ENCODE measurements at regions not wholly inside any gene's neighbourhood (a gene's known extent, or its start where the extent isn't known, plus 50 kb on each side); places are given as distances from the start of the nearest gene placed in this dataset.

DNA sequence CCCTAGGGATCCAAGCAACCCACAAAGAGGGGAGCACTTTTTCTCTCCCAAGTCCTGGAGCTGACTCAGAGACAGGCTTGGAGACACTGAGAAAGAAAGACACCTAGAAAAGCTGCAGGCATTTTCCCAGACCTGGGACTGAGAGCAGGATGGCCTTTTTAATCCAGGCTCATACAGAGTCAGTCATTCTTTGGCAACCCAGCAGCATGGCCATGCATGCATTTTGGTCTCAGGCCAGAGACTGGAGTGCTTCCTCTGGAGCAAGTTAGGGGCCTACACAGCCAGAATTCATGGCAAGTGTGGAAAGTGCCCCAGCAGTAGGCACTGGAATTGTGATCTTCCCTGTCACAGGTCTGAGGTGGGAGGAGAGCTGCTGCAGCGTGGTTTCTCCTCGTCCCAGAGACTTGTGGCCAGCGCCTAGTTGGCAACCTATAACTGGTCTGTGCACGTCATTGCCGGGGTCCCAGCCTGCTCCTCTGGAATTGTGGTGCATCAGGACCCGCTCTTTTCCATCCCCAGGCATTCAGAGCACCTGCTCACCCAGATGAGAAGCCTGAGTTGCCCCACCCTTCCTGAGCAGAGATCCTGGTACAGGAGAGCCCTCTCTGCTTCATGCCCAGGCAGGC is 231.9 kb upstream of the RAB6C start:
- DNase-seq (ENCODE audit: low read depth), result no peak

DNA sequence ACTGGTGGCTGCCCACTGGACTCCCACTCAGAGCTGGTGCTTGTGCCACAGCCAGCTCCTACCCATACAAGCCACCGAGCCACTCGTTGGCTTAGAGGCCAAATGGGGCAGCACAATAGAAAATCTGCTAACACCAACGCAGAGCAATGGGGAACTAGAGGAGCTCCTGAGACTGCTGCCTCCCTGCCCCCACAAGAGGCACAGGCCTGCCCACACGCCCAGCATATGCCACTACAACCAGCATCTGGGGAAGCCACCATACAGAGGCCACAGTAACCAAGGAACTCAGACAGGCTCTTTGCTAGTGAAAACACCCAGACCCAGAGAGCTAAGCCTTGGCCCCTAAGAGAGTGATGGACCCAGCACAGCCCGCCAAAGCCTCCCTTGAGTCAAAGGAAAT is 231.2 kb upstream of the RAB6C start:
- no peak for DNase-seq (ENCODE audit: low read depth)

DNA sequence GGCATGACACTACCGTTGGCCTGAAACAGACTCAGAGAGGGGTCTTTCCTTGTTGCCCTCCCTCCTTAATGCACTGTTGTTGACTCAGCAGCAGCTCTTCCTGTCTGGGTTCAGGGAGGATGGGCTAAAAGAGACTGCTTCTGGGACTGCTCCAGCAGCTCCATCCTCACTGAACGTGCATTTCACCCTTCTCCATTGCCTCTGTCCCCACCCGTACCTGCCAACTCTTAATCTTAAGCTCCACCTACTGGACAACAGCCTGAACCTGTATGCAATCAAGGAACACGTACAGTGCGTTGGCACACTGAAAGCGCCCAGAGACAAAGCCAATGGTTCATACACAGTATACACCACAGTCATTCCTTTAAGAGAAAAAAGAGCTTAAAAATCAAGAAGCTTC is 230.8 kb upstream of the RAB6C start:
- no peak for DNase-seq (ENCODE audit: low read depth)

DNA sequence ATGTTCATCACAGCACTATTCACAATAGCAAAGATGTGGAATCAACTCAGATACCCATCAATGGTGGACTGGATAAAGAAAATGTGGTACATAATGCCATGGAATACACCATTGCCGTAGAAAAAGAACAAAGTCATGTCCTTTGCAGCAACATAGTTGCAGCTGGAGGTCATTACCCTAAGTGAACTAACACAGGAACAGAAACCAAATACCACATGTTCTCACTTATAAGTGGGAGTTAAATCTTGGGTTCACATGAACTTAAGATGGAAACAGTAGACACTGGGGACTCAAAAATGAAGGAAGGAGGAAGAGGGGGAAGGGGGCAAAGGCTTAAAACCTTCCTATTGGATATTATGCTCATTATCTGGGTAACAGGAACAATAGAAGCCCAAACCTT is 228.1 kb upstream of the RAB6C start:
- DNase-seq (ENCODE audit: low read depth), result no peak

DNA sequence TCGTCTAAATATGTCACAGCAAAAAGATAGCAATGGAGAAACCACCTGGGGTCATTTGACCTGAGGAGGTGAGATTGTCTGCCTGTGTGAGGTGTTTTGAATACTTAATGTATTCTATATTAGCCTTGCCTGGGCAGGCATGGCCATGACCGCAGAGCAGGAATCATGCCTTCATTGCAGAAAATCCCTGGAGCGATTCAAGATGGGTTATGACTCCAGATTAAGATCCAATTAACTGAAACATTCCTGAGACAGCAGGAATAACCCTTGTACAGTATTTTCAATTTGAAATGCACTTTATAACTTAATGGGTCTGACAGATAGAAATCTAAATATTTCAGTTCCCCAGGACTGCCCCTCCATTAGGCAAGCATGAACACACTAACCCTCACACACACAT is 227.3 kb upstream of the RAB6C start:
- DNase-seq (ENCODE audit: low read depth), result no peak

DNA sequence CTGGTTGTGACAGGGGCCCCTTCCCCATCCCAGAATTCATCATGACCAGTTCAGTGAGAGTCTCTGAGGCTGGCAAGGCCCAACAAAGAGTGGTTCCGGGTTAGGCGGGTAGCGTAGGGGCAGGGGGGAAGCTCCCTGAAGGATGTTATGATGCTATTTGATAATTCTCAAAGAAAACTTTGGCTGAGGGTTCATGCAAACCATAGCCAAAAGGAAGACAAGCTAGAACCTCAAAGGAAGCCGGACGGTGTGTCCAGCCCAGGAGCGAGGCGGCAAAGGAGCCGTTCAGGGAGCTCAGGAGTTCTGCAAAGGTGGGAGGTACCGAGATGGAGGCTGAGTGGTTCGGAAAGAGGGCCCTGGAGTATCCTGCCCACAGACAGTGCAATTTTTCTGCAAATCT is 226.8 kb upstream of the RAB6C start:
- DNase-seq (ENCODE audit: low read depth), result no peak

DNA sequence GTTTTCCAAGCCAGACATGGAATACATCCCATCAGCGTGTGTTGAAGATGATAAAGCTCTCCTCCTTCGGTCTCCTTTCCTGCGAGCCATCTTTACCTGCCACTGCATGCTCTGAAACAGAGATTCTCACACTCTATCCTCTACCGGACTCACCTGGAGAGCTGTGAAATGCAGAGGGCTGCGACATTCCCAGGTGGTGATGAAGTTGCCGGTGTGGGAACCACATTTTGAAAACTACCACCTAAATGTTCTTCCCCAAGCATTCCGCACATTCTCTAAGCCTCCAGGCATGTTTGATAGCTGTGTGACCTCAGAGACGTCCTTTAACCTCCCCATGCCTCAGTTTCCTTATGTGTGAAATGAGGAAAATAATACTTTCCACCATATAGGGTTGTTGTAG is 226.2 kb upstream of the RAB6C start:
- DNase-seq (ENCODE audit: low read depth), result no peak

DNA sequence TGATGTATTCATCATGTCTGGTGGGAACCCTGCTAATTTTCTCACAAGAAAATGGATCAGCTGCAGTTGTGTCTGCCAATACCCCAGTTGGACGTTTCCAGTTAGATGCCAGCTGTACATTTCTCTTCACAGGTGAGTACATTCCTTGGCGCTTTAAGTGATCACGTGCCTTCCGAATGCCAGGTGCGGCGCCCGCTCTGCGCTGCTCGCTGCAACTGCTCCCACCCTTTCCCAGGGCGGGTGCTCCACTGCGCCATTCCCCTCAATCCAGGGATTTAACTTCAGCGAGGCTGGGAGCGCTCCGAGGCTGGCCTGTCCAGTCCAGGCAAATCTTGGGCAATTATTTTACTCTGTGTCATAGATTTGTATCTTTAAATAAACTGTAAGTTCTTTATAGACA is 225.0 kb upstream of the RAB6C start:
- DNase-seq (ENCODE audit: low read depth), result no peak

DNA sequence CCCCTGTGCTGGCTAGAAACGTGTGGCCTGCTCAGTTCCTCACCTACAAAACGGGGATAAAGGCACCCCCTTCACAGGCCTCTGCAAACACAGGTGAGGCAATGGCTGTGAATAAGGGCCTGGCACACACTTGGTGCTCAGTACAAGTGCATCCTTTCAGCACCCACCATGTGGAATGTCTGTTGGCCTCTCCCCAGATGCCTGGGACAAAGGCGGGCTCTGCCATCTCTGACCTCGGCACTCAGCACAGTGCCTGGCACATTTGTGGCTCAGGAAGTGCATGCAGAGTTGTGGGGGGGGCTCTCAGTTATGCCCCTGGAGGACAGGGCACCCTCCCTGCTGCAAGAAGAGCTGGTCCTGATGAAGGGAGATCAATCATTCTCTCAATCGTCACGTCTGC is 224.6 kb upstream of the RAB6C start:
- no peak for DNase-seq (ENCODE audit: low read depth)

DNA sequence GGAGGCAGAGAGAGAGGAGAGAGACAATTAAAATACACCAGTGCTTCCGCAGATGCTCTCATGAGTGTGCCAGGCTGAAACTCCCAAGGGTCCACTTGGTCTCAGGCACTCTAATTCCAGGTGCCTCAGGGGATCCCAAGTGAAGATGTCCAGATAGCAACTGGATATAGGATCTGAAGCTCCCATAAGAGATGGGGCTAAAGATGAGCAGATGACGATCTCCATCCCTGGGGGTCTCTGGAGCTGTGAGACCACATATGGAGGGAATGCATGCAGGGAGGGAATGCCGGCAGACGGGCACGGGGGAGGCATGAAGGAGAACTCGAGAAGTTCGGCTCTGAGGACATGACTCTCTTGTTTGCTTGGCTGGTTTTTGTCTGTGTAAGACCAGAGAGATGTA is 223.7 kb upstream of the RAB6C start:
- no peak for DNase-seq (ENCODE audit: low read depth)

DNA sequence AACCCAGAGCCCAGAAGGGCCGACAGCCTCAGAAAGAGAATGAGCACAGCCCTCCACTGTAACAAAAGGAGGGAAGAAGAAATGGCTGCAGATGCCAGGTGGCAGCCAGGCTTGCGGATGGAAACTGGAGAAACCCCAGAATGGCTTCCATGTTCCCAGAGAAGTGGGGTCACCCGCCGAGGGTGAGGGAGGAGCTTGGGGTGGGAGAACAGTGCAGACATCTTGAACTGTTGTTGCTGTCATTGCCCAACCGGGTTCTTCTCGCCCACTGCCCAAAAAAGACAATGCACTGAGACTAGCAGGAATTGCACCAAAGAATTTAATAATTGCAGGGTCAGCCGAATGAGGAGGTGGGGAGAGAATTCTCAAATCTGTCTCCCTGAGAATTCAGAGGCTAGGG is 223.2 kb upstream of the RAB6C start:
- no peak for DNase-seq (ENCODE audit: low read depth)

DNA sequence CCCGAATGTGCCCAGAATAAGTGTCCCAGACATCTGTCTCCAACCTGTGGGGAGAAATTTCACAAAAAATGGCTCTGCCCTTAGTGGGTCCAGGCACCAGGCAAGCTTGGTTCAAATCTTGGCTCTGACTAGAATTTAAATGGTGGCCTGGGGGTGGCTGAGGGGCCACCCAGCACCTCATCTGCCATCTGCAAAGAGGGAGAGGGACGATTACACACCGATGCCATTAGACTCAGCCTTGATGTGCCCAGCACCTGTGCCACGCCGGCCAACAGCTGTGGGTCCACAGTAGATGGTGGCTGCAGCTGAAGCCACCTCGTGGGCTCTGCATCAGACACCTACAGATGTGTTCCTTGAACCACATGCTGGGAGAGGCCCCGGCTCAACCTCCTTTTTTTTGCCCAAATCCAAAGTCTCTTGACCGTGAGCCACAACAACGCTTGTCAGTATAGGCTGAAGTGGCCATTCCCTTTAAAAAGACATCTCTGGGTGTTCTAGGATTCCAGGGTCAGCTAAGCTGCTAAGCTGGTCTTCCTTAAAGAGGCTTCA is 222.0 kb upstream of the RAB6C start:
- DNase-seq (ENCODE audit: low read depth), result no peak

DNA sequence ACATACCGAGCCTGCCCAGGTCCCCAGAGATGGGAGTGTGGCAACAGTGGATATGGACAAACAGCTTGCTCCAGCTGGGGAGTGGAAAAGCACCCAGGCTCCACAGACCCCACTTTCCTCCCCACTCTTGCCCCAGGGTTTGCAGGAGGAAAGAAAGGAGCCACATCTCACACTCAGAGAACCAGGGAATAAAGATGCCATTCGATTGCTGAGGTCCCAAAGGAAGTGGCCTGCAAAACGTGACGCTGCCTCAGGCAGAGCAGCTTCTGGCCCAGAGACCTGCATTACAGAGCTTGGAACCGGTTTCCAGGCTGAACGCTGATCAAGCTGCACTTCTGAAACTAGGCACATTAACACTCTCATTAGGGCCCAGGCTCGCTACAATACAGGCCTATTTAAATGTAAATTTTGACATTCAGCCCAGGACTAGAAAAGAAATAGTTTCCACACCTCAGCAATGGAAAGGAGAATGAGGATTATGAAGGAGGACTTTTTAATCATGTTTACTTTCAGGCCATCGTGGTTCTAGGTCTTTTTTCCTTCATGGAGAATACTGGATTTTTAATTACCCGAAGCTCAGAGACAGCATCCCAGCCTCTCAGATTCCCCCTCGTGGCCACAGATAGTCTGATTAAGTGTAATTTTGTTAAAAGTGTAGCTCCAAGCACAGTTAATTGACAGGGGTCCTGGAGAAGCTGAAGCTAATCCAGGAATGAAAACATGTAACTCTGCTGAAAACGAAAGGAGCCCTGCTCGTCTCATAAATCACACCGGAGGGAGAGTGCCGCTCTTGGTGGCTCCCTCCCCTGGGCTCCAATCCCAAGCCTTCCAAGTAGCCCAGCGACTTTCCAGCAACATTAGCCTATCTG is 221.3 kb upstream of the RAB6C start:
- DNase-seq (ENCODE audit: low read depth), result no peak

DNA sequence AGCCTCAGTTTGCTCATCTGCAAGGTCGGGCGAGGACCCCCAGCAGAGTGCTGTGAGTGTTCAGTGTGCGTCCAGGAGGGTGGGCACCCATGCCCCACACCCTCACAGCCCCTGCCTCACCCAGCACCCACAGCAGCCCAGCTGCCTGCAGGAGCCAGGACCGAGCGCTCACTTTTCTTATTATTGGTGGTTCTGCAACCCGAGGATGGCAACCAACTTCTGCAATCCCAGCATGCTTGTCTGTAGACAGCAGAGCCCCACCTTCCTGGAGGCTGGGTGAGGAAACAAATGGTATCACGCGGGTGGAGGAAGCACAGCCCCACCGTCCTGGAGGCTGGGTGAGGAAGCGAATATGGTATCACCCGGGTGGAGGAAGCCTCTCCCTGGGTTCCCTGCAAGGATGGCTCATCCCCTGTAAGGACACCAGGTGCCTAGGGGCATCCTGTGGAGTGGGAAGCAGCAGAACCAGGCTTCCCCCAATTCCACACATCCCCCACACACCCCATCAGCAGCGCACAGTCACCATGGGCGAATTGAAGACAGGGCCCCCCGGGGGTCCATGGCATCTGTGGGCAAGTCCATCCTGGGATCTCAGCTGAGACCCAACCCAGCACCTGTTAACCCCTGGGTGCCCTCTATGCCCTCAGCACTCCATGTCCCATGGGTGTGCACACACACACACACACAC is 220.5 kb upstream of the RAB6C start:
- DNase-seq (ENCODE audit: low read depth), result no peak

DNA sequence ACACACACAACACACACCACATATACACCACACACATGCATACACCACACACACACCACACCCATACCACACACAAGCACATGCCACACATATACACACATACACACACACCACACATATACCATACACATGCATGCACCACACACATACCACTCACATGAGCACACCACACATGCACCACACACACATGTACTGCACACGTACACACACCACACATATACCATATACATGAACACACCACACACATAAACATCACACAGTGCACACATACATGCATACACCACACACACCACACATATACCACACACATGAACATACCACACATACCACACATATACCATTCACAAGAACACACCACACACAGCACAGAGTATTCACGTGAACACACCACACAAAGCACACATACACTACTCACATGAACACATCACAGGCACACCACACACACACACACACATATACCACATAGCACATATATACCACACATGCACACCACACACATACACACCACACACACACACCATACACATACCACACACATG is 219.9 kb upstream of the RAB6C start:
- DNase-seq (ENCODE audit: low read depth), result no peak

DNA sequence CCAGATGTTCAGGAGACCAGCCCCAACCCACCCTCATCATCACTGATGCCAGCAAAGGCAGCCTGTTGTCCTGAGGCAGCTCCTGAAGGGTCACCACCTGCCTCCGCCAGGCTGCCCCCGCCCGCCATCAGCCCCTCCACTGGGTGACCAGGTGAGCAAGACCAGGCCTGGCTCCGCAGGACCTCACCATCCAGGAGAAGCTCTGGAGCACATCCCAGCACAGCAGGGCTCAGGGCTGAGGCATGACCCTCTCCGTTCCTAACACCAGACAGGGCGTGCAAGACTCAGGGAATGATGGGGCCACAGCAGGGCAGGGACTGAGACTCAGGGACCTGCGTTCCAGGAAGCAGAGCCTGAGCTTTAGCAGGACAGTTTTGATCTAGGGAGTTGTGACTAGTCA is 218.8 kb upstream of the RAB6C start:
- no peak for DNase-seq (ENCODE audit: low read depth)

DNA sequence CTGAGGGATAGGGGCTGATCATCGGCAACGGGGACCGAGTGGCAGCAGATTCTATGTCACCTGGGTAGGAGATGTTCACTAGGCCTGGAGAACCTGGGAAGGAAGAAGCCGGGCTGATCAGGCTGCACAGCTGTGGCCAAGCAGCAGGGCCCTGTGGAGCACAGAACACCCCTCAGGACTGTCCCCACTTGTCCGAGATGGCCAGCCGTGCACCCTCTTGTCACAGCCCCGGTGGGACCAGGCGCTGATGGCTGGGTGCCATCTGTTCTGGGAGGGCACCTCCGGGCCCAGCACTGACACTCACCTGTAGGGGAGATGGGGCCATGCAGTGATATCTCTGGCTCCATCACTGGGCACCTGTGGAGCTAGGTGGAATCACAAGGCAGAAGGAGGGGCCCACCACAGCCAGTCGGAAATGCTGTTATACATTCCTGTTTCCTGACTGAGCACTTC is 217.9 kb upstream of the RAB6C start:
- no peak for DNase-seq (ENCODE audit: low read depth)

DNA sequence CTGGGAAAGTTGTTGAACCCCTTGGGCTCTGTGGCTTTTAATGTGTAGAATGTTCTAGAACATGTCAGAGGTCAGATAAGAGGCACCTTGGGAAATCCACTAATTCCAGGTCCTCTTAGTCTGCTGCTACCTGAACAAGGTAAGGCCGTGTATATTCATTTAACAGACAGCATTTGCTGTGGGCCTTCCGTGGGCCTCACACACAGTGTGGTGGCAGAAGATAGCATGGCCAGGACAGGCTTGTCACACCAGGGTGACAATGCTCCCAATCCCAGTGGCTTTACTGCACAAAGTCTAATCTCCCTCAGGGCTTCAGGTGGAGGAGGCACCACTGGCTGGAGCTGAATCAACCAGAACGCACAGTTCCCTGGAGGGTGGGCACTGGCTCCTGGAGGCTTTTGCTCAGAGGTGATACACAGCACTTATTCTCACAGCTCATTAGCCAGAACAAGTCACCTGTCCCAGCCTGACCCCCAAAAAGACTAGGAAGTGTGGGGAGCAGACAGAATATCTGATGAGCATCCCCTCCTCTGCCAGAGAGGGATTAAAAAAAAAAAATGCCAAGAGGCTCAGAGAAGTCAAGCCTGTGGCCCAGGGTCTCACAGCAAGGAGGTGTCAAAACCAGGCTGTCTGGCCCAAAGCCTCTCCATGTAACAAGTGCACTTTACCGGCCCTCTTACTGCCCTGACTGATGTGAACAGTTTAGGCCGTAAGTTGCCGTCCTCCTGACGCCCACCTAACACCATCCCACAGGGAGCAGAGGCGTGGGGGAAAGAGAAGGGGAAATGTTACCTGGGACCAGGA is 216.9 kb upstream of the RAB6C start:
- no peak for DNase-seq (ENCODE audit: low read depth)

DNA sequence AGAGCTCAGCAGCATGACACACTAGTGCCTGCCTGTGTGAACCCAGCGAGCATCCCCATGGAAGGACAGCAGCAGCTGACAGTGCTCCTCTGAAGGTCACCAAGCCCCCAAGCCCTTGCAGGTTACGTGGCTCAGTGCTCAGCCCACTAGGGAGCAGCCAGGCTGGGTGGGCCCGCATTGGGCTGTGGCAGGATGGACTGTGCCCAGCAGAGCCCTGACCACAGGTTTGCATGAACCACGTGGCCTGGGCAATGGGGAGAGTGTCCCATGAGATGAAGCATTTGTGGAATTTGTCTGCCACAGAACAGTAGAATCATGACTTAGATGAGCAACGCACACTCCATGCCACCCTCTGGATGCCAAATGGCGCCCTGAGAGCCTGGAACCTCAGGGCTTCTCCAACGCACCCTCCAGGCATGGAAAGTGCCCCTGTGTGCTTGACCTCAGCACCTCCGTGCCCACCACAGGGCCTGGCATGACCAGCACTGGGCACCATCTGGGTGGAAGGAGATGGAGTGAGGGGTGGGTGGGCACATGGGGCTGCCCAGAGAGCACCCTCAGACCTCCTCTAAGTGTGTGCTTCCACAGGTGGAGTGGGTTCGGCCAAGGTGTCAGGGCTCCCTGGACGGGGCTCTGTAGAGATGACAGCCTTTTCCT is 216.1 kb upstream of the RAB6C start:
- no peak for DNase-seq (ENCODE audit: low read depth)

DNA sequence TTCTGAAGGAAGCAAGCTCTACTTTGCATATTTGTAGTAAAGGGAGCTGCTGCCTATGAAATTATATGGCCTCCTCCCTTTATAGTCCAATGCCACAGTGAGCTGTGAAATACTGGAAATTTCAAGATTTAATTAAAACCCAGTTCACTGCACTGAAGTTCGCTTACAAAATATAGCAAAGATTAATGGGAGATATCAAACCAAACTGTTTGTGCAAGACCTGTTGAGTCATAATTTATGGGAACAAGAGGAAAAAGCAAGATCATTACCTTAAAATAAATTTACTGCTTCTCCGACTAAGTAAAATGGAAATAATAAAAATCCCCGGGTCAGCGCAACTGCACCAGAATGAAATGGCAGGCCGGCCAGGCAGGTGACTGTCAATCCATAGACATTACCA is 215.5 kb upstream of the RAB6C start:
- DNase-seq (ENCODE audit: low read depth), result no peak
